RWPE1 (cell line): ENCODE measurements at regions not wholly inside any gene's neighbourhood (a gene's known extent, or its start where the extent isn't known, plus 50 kb on each side); places are given as distances from the start of the nearest gene placed in this dataset.

ENCODE experiments used
- CTCF ChIA-PET: fragments of 350-600 bp; sonication (Branson Sonifier 250); formaldehyde crosslinking; extraction: SDS; loops from one replicate; lab custom pipeline; 2021; lab: Yijun Ruan, JAX
- POLR2A ChIA-PET: fragments of 400-600 bp; formaldehyde crosslinking; extraction: SDS; loops from one replicate; lab custom pipeline; 2020; ENCODE audit warnings: antibody characterized with exemption; ENCODE audit not compliant: low non-redundant PET; lab: Yijun Ruan, JAX
- DNase-seq: peaks from one replicate; pipeline ENCODE4 v3.0.0; 2012; ENCODE audit warnings: low spot score
- H3K27ac ChIP-seq: fragments of 450-650 bp; 2 replicates; pipeline ENCODE4 v1.5.1; 2017
- TF ChIP-seq, protein P1 (sequence below): fragments of 450-650 bp; conservative IDR thresholded peaks from 2 replicates; pipeline ENCODE4 v1.5.1; 2017; ENCODE audit warnings: low read depth, mild to moderate bottlenecking

DNA sequence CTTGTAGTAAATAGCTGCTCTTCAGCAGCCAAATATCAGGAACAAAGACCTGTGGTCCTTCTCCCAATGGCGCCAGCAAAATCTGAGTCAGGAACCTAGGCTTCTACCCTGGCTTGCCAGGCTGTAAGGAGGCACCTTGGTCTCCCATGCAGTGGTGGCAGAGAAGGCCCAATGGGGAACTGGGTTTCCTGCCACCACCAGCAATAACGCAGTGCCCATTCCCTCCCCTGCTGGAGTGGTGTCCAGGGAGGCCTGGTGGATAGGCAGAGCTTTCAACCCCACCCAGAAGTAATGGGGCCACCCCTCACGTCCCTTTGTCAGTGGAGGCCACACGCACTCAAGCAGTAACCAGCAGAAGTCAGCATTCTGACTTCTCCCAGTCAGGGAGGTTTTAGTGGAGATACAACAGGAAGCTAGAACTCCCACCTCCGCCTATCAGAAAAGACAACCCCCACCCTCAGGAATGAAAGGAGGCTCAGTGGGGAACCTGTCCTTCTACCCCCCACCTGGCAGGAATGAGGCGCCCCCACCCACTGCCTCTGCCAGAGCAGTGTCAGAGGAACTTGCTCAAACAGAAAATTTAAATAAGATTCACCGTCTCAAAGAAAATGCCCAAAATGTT lies 132.4 kb downstream of the COPS8 start:
- no peak overlapping the region for H3K27ac ChIP-seq
- DNase-seq = no peak
- CTCF ChIA-PET = interaction anchor here (0.6 kb wide), 1 partner anchor 1610 kb away, joined by 4 read pairs; no protein-coding TSS in a partner anchor
- TF ChIP-seq, protein P1, sequence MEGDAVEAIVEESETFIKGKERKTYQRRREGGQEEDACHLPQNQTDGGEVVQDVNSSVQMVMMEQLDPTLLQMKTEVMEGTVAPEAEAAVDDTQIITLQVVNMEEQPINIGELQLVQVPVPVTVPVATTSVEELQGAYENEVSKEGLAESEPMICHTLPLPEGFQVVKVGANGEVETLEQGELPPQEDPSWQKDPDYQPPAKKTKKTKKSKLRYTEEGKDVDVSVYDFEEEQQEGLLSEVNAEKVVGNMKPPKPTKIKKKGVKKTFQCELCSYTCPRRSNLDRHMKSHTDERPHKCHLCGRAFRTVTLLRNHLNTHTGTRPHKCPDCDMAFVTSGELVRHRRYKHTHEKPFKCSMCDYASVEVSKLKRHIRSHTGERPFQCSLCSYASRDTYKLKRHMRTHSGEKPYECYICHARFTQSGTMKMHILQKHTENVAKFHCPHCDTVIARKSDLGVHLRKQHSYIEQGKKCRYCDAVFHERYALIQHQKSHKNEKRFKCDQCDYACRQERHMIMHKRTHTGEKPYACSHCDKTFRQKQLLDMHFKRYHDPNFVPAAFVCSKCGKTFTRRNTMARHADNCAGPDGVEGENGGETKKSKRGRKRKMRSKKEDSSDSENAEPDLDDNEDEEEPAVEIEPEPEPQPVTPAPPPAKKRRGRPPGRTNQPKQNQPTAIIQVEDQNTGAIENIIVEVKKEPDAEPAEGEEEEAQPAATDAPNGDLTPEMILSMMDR = no peak
- POLR2A ChIA-PET = no interaction called here

DNA sequence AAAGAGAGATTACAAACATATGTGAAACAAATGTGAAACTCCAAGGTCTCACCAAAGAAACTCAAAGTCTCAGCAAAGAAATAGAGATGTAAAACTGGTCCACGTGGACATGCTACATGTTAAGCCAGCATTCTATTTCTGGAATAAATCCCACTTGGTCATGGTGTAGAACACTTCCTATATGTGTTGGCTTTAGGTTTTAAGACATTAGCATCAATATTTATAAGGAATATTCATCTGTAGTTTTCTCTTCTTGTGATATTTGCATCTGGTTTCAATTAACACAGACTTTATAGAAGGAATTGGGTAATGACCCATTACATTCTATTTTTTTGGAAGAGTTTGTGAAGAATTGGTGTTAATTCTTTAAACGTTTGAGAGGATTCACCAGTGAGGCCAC lies 133.1 kb downstream of the COPS8 start:
- no peak for DNase-seq
- no peak overlapping the region for H3K27ac ChIP-seq
- ChIA-PET CTCF (no interaction called here), POLR2A (no interaction called here)
- TF ChIP-seq, protein P1 = no peak

DNA sequence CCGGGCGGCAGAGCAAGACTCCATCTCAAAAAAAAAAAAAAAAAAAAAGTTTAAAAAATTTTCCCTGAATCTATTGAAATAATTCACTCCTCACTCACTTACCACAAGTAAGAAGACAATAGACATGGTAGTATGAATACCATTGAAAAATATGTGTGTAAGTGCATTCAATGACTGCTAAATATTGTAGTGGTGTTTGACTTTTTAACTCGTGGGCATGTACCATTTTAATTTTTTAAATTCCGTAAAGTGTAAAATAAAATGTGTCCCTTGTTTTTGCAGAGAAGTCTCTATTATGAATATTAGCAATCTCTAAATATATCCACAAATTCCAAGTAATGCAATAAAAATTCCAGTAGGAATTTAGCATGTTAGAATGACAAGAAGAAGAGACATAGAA lies 134.1 kb downstream of the COPS8 start:
- POLR2A ChIA-PET = no interaction called here
- CTCF ChIA-PET = no interaction called here
- no peak for DNase-seq
- no peak overlapping the region for H3K27ac ChIP-seq
- TF ChIP-seq, protein P1 = no peak

DNA sequence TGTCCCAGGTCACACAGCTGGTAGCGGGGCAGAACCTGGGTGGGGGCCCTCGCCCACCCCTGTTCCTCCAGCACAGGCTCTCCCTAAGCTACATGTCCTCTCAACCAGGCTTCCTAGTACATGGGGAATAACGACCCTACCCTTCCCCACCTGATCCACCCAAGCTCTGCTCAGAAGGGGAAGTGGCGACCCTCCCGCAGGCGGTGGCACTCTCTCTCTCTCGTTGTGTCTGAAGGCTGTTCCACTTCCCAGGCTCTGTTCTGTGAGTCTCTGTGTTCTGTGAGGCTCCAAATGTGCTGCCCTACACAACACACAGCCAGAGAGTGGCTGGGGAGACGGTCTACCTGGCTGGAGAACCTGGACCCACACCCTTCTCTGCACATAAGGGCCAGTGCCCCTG lies 135.8 kb downstream of the COPS8 start:
- no peak overlapping the region for H3K27ac ChIP-seq
- POLR2A ChIA-PET = no interaction called here
- CTCF ChIA-PET = no interaction called here
- DNase-seq = no peak
- TF ChIP-seq, protein P1 = no peak

DNA sequence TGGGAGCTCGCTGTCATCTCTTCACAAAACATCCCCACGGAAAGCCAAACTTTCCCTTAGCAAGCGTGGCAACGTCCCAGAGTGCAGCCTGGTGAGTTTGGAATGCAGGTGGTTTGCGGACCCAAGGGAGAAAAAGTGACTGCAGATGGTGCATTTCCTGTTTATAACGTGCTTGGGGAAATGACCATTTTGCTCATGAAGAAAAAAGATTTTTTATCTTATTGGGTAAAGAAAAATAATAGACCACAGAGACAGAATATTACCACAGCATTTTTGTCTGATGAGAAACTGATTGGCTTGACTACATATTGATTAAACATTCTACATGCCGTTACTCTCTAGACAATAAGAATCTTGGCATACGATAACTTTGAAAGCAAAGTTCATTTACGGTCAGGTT lies 136.5 kb downstream of the COPS8 start:
- POLR2A ChIA-PET = no interaction called here
- TF ChIP-seq, protein P1 = no peak
- no peak for DNase-seq
- no peak overlapping the region for H3K27ac ChIP-seq
- CTCF ChIA-PET = interaction anchor here (0.6 kb wide), 1 partner anchor 768 kb away, joined by 4 read pairs; no protein-coding TSS in a partner anchor

DNA sequence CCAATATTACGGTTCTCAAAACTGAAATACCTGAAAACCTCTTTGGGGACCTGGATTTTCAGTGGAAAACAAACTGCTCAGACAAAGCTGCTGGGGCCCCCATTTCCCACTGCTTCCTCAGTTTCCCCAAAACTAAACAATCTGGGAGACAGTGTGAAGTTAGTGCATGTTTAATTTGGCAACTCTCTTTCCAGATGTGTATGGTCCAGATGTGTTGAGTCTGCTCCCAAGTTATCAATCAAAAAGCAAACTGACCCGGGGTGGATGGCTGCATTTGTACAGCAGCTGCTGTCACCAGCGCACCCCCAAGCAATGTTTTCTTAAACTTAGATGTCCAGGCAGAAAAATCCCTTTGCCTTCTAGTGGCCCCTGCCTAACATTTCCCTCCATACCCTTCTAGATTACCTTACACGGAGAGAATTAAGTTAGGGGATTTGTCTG lies 136.9 kb downstream of the COPS8 start:
- no peak overlapping the region for H3K27ac ChIP-seq
- CTCF ChIA-PET = interaction anchor here (0.6 kb wide), 1 partner anchor 769 kb away, joined by 4 read pairs; no protein-coding TSS in a partner anchor
- TF ChIP-seq, protein P1 = no peak
- no peak for DNase-seq
- POLR2A ChIA-PET = no interaction called here
